NB4 (cell line): ENCODE measurements at regions not wholly inside any gene's neighbourhood (a gene's known extent, or its start where the extent isn't known, plus 50 kb on each side); places are given as distances from the start of the nearest gene placed in this dataset.

Experiments
- DNase-seq: peaks from one replicate; pipeline ENCODE4 v3.0.0; 2010; ENCODE audit warnings: low read depth
- H3K4me3 ChIP-seq: one replicate; pipeline ENCODE4 v1.5.1; 2011; ENCODE audit warnings: mild to moderate bottlenecking, low read depth, low read length, moderate library complexity
- MAX ChIP-seq: IDR thresholded peaks from 2 replicates; pipeline ENCODE4 v1.6.1; 2011; ENCODE audit warnings: low read depth, low read length
- MYC ChIP-seq: IDR thresholded peaks from 2 replicates; pipeline ENCODE4 v1.6.1; 2011; ENCODE audit warnings: low read depth, low read length
- POLR2A ChIP-seq: IDR thresholded peaks from 2 replicates; pipeline ENCODE4 v1.6.1; 2011; ENCODE audit warnings: mild to moderate bottlenecking; ENCODE audit not compliant: insufficient read length; ENCODE audit errors: extremely low read depth
- TF ChIP-seq, protein P1 (sequence below): IDR thresholded peaks from one replicate; pipeline ENCODE4 v1.5.1; 2012; ENCODE audit warnings: low read depth, low read length

GRCh38 chr10:56715262-56715661 is 354.2 kb upstream of the ZWINT start:
- DNase-seq: no peak
- TF ChIP-seq, protein P1, sequence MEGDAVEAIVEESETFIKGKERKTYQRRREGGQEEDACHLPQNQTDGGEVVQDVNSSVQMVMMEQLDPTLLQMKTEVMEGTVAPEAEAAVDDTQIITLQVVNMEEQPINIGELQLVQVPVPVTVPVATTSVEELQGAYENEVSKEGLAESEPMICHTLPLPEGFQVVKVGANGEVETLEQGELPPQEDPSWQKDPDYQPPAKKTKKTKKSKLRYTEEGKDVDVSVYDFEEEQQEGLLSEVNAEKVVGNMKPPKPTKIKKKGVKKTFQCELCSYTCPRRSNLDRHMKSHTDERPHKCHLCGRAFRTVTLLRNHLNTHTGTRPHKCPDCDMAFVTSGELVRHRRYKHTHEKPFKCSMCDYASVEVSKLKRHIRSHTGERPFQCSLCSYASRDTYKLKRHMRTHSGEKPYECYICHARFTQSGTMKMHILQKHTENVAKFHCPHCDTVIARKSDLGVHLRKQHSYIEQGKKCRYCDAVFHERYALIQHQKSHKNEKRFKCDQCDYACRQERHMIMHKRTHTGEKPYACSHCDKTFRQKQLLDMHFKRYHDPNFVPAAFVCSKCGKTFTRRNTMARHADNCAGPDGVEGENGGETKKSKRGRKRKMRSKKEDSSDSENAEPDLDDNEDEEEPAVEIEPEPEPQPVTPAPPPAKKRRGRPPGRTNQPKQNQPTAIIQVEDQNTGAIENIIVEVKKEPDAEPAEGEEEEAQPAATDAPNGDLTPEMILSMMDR: no peak
- TF ChIP-seq POLR2A (no peak), MYC (no peak), MAX (no peak)
- no peak overlapping the region for H3K4me3 ChIP-seq

DNA sequence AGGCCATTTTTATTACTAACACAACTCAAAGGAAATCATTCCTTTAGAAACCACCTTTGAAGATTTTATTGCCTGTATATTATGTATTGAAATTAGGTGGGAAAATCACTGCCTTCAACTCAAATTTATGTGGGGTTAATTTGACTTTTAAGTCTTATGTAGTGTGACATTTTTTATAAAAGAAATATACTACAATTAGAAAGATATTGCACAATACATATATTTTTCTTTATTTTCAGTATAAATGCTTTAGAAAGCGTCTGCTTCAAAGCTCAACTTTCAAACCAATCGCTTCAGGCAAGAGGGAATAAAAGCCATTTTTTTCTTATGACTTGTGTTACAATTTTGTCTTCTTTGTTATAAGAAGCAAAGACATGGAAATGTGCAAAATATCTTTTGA is 337.4 kb upstream of the ZWINT start:
- TF ChIP-seq MAX: no peak
- TF ChIP-seq POLR2A: no peak
- TF ChIP-seq, protein P1: no peak
- no peak for TF ChIP-seq MYC
- no peak for DNase-seq

GRCh38 chr10:56679578-56679977 is 318.5 kb upstream of the ZWINT start:
- no peak for DNase-seq
- no peak overlapping the region for H3K4me3 ChIP-seq
- TF ChIP-seq MYC (no peak), POLR2A (no peak), MAX (no peak)
- TF ChIP-seq, protein P1: no peak

More for the DNA sequence above, 337.4 kb upstream of the ZWINT start:
- H3K4me3 ChIP-seq: no peak overlapping the region

DNA sequence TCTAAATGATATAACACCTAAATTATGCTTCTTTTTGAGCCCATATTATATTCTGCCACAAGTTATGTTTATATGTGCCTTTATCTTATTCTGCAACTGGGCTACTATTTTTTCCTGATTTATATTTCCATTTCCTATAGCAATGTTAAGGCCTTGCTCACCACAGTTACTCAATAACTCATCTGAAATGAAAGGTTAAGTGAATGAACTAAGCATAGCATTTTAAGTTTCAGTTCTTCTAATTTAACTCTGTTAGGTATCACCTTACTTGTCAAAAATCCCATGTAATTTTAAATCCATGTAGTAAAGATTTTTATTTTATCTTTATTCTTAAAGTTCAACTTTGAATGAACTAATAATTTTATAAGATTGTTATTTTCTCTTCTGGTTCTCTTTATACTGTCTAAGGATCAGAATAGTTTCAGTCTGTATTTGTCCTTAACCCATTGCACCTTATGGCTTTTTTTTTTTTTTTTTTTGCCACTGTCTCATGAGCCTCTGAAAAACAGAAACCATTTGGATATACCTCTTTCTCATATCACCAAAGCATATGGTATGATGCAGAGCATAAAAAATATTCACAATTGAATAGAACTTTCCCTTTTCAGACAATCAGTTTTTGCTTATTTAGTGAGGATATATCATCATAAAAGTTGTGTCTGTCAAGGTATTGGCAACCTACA is 301.8 kb upstream of the ZWINT start:
- TF ChIP-seq, protein P1: no peak
- TF ChIP-seq POLR2A (no peak), MAX (no peak), MYC (no peak)
- H3K4me3 ChIP-seq: no peak overlapping the region
- DNase-seq: no peak

GRCh38 chr10:56653289-56653688 is 292.2 kb upstream of the ZWINT start:
- DNase-seq: no peak
- no peak overlapping the region for H3K4me3 ChIP-seq
- TF ChIP-seq, protein P1: no peak
- no peak for TF ChIP-seq POLR2A
- TF ChIP-seq MAX: no peak
- TF ChIP-seq MYC: no peak
